ENCODE measurements at regions not wholly inside any gene's neighbourhood (a gene's known extent, or its start where the extent isn't known, plus 50 kb on each side); places are given as distances from the start of the nearest gene placed in this dataset.

DNA sequence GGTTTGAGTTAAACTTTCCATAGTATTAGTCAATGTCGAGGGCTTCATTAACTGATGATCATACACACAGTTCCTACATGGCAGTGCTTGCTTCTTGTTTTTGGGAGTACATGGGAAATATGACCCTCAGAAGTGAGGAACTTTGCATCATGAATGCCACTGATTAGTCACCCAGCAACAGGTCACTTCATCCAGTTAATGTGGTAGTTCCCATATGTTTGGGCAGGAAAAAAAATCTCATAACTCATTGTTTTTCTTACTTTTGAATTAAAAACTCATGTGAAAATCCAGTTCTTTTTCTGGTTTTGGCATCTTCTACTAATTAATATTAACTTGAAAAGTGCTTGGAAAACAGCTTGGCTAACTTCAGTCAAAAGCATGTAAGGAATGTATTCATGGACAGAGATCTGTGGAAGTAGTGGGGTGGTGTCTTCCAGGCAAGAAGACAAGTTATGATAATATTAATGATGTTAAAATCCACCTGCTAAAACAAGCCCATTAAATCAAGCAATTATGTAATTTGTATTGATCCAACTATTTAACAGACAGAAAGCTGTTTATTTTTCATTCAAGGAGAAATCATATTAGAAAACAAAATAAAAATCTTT, 309.1 kb upstream of the NAV3 start:
- H3K4me3 ChIP-seq (replicated peaks; ENCODE audit: low read depth, low read length) = no peak overlapping the region
- DNase-seq (ENCODE audit: low read depth) = no peak
- TF ChIP-seq, protein P1, sequence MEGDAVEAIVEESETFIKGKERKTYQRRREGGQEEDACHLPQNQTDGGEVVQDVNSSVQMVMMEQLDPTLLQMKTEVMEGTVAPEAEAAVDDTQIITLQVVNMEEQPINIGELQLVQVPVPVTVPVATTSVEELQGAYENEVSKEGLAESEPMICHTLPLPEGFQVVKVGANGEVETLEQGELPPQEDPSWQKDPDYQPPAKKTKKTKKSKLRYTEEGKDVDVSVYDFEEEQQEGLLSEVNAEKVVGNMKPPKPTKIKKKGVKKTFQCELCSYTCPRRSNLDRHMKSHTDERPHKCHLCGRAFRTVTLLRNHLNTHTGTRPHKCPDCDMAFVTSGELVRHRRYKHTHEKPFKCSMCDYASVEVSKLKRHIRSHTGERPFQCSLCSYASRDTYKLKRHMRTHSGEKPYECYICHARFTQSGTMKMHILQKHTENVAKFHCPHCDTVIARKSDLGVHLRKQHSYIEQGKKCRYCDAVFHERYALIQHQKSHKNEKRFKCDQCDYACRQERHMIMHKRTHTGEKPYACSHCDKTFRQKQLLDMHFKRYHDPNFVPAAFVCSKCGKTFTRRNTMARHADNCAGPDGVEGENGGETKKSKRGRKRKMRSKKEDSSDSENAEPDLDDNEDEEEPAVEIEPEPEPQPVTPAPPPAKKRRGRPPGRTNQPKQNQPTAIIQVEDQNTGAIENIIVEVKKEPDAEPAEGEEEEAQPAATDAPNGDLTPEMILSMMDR (IDR thresholded peaks at IDR 0.05; ENCODE audit: low read length, missing control alignments) = no peak

GRCh38 chr12:77514511-77514910, 316.2 kb upstream of the NAV3 start:
- H3K4me3 ChIP-seq (replicated peaks; ENCODE audit: low read depth, low read length) = no peak overlapping the region
- TF ChIP-seq, protein P1 (IDR thresholded peaks at IDR 0.05; ENCODE audit: low read length, missing control alignments) = no peak
- no peak for DNase-seq (ENCODE audit: low read depth)

DNA sequence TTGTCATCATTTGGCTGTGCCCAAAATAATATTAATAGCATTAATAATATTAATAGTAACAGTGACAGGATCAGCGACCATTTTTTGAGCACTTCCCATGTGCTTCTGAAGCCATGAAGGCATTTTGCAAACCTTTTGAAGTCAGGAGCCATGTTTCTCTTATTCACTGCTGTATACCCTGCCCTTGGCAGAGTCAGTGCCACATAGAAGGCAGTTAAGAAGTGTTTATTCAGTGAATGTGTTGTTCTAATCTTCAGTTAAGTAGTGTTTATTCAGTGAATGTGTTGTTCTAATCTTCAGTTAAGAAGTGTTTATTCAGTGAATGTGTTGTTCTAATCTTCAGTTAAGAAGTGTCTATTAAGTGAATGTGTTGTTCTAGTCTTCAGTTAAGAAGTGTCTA, 319.7 kb upstream of the NAV3 start:
- no peak overlapping the region for H3K4me3 ChIP-seq (replicated peaks; ENCODE audit: low read depth, low read length)
- TF ChIP-seq, protein P1 (IDR thresholded peaks at IDR 0.05; ENCODE audit: low read length, missing control alignments) = no peak
- DNase-seq (ENCODE audit: low read depth) = no peak

GRCh38 chr12:77504466-77504865, 326.2 kb upstream of the NAV3 start:
- TF ChIP-seq, protein P1 (IDR thresholded peaks at IDR 0.05; ENCODE audit: low read length, missing control alignments) = no peak
- H3K4me3 ChIP-seq (replicated peaks; ENCODE audit: low read depth, low read length) = no peak overlapping the region
- DNase-seq (ENCODE audit: low read depth) = no peak

- no peak for DNase-seq (ENCODE audit: low read depth)
- TF ChIP-seq, protein P1 (IDR thresholded peaks at IDR 0.05; ENCODE audit: low read length, missing control alignments) = no peak
- no peak overlapping the region for H3K4me3 ChIP-seq (replicated peaks; ENCODE audit: low read depth, low read length)
These were observed 330.6 kb upstream of the NAV3 start for GRCh38 chr12:77500089-77500488.

- DNase-seq (ENCODE audit: low read depth) = no peak
- TF ChIP-seq, protein P1 (IDR thresholded peaks at IDR 0.05; ENCODE audit: low read length, missing control alignments) = no peak
- H3K4me3 ChIP-seq (replicated peaks; ENCODE audit: low read depth, low read length) = no peak overlapping the region
These were observed 333.0 kb upstream of the NAV3 start for GRCh38 chr12:77497647-77498046.

DNA sequence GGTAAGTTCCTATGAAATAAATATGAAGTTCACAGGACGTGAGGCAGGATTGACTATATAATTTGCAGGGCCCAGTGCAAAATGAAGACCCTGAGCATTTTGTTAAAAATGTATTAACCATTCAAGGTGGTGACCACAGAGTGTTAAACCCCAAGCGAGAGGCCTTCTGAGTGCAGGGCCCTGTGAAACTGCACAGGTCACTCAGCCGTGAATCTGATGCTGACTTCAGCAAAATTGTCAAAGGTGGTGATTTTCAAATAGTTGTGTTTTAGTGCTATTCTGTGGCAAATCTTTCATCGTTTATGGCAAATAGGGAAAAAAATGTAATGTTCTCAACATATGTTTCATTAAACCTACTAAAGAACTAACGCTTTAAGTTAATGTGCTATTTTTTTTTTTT, 334.0 kb upstream of the NAV3 start:
- DNase-seq (ENCODE audit: low read depth) = no peak
- TF ChIP-seq, protein P1 (IDR thresholded peaks at IDR 0.05; ENCODE audit: low read length, missing control alignments) = no peak
- no peak overlapping the region for H3K4me3 ChIP-seq (replicated peaks; ENCODE audit: low read depth, low read length)

Measured in fibroblast of pulmonary artery (primary cell).